ENCODE measurements at regions not wholly inside any gene's neighbourhood (a gene's known extent, or its start where the extent isn't known, plus 50 kb on each side); places are given as distances from the start of the nearest gene placed in this dataset.

DNA sequence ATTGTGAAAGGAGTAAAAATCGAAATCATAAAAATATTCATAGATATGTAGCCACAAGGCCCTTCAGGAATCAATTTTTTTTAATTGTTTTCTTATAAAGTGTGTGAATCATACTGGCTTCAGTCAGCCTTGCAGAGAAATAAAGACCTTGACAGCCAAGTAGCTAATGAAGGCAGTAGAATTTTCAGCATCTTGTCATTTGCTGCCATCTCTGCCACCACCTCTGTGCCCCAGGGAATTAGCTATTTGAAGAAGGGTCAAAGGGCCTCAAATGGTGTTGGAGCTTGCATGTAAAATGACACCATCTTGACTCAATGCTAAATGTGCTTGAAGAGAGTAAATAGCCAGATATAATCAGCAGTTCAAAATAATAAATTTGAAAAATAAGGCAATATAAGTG, 359.4 kb upstream of the DCN start:
- TF ChIP-seq EZH2 (IDR thresholded peaks at IDR 0.05; ENCODE audit: borderline replicate concordance, low read depth, low read length, severe bottlenecking), result no peak
- TF ChIP-seq, protein P1, sequence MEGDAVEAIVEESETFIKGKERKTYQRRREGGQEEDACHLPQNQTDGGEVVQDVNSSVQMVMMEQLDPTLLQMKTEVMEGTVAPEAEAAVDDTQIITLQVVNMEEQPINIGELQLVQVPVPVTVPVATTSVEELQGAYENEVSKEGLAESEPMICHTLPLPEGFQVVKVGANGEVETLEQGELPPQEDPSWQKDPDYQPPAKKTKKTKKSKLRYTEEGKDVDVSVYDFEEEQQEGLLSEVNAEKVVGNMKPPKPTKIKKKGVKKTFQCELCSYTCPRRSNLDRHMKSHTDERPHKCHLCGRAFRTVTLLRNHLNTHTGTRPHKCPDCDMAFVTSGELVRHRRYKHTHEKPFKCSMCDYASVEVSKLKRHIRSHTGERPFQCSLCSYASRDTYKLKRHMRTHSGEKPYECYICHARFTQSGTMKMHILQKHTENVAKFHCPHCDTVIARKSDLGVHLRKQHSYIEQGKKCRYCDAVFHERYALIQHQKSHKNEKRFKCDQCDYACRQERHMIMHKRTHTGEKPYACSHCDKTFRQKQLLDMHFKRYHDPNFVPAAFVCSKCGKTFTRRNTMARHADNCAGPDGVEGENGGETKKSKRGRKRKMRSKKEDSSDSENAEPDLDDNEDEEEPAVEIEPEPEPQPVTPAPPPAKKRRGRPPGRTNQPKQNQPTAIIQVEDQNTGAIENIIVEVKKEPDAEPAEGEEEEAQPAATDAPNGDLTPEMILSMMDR (IDR thresholded peaks at IDR 0.05; ENCODE audit: borderline replicate concordance, extremely low read depth, low read length, poor library complexity, severe bottlenecking), result no peak
